ENCODE measurements at regions not wholly inside any gene's neighbourhood (a gene's known extent, or its start where the extent isn't known, plus 50 kb on each side); places are given as distances from the start of the nearest gene placed in this dataset.
"Not testable (repeated sequence)": the region's sequence is repeated elsewhere in the genome, so short reads cannot be mapped to it uniquely, and the experiment has no call there.

GRCh38 chr1:201732351-201732750 lies 96.6 kb upstream of the IPO9 start:
- no peak overlapping the region for H2AFZ ChIP-seq (ENCODE audit: low read depth, low read length, poor library complexity, severe bottlenecking)
- H3K4me3 ChIP-seq (replicated peaks in 1 of 2; ENCODE audit: low read depth in 1 of 2, low read length in 2 of 2), result no peak overlapping the region
- CTCF ChIA-PET, result no interaction called here
- no TSS peak for BruUV-seq (replicated peaks)
- RAD21 ChIA-PET (ENCODE audit: low non-redundant PET in 1 of 2, low total read pairs in 2 of 2, uncharacterized antibody in 2 of 2, unreplicated experiment in 2 of 2), result no interaction called here
- POLR2A ChIA-PET, result interaction anchor here (1.4 kb wide), 1 partner anchor 16 kb away, joined by 4 read pairs; no protein-coding TSS in a partner anchor
- no peak overlapping the region for H3K9ac ChIP-seq (ENCODE audit: low read length)
- no peaks in the 10 kb centered on the region for H3K9me2 ChIP-seq (ENCODE audit: insufficient read depth)
- no peaks in the 10 kb centered on the region for H4K20me1 ChIP-seq (ENCODE audit: insufficient read depth)
- H3K79me2 ChIP-seq (ENCODE audit: insufficient read depth, low read length), result no peaks in the 10 kb centered on the region
- no peak overlapping the region for H3K27ac ChIP-seq (ENCODE audit: low read depth, low read length)
- H3K4me1 ChIP-seq (ENCODE audit: control insufficient read depth in 1 of 2, insufficient read depth in 2 of 2, low read length in 2 of 2), result peaks cover 0 to 17% of the 10 kb centered on the region in 2 experiments; a peak in 1 of 4 replicates
- H3K27me3 ChIP-seq (ENCODE audit: insufficient read depth, low read length), result no peaks in the 10 kb centered on the region
- H3K36me3 ChIP-seq (ENCODE audit: control insufficient read depth in 1 of 2, insufficient read depth in 2 of 2, low read length in 2 of 2), result no peaks in the 10 kb centered on the region
- H3K9me3 ChIP-seq (ENCODE audit: control insufficient read depth in 1 of 2, insufficient read depth in 1 of 2, low read depth in 1 of 2, low read length in 2 of 2), result no peaks in the 10 kb centered on the region
- ATAC-seq (no peak), DNase-seq (ENCODE audit: low read depth, low spot score) (no peak)
- no peak for TF ChIP-seq SP1 (IDR thresholded peaks at IDR 0.05; ENCODE audit: low read depth)
- TF ChIP-seq SIN3A (IDR thresholded peaks at IDR 0.05; ENCODE audit: low read depth), result no peak
- no peak for TF ChIP-seq CBX3 (IDR thresholded peaks at IDR 0.05; ENCODE audit: low read depth)
- TF ChIP-seq ELF1 (IDR thresholded peaks at IDR 0.05; ENCODE audit: borderline replicate concordance, low read depth), result no peak
- TF ChIP-seq, protein P1, sequence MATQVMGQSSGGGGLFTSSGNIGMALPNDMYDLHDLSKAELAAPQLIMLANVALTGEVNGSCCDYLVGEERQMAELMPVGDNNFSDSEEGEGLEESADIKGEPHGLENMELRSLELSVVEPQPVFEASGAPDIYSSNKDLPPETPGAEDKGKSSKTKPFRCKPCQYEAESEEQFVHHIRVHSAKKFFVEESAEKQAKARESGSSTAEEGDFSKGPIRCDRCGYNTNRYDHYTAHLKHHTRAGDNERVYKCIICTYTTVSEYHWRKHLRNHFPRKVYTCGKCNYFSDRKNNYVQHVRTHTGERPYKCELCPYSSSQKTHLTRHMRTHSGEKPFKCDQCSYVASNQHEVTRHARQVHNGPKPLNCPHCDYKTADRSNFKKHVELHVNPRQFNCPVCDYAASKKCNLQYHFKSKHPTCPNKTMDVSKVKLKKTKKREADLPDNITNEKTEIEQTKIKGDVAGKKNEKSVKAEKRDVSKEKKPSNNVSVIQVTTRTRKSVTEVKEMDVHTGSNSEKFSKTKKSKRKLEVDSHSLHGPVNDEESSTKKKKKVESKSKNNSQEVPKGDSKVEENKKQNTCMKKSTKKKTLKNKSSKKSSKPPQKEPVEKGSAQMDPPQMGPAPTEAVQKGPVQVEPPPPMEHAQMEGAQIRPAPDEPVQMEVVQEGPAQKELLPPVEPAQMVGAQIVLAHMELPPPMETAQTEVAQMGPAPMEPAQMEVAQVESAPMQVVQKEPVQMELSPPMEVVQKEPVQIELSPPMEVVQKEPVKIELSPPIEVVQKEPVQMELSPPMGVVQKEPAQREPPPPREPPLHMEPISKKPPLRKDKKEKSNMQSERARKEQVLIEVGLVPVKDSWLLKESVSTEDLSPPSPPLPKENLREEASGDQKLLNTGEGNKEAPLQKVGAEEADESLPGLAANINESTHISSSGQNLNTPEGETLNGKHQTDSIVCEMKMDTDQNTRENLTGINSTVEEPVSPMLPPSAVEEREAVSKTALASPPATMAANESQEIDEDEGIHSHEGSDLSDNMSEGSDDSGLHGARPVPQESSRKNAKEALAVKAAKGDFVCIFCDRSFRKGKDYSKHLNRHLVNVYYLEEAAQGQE (IDR thresholded peaks at IDR 0.05; ENCODE audit: low read depth), result no peak
- no peak for TF ChIP-seq FOSL1 (IDR thresholded peaks at IDR 0.05; ENCODE audit: low read depth)
- no peak for TF ChIP-seq ZNF274 (IDR thresholded peaks at IDR 0.05; ENCODE audit: low read depth, low read length)
- TF ChIP-seq JUND (IDR thresholded peaks at IDR 0.05), result no peak
- TF ChIP-seq ZFX (IDR thresholded peaks at IDR 0.05), result no peak
- no peak for TF ChIP-seq SRF (IDR thresholded peaks at IDR 0.05; ENCODE audit: low read depth)
- TF ChIP-seq EGR1 (IDR thresholded peaks at IDR 0.05; ENCODE audit: low read depth), result no peak
- no peak for TF ChIP-seq RAD21 (IDR thresholded peaks at IDR 0.05; ENCODE audit: low read depth)
- intact Hi-C loops (cut with micrococcal nuclease), result no loop called here
- no peak overlapping the region for H3K4me2 ChIP-seq (ENCODE audit: low read length)

DNA sequence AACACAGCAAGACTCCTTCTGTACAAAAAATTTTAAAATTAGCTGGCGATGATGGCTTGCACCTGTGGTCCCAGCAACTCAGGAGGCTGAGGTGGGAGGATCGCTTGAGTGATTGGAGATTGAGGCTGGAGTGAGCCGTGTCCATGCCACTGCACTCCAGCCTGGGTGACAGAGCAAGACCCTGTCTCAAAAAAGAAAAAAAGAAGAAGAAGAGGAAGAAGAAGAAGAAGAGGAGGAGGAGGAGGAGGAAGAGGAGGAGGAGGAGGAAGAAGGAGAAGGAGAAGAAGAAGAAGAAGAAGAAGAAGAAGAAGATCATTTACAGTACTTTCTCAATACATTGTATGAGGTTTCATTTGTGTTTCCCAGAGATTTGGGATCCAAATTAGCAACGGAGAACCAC lies 94.7 kb upstream of the IPO9 start:
- BruUV-seq (replicated peaks); intact Hi-C loops (cut with micrococcal nuclease); DNase-seq (ENCODE audit: low read depth, low spot score); H3K79me2 ChIP-seq (ENCODE audit: insufficient read depth, low read length); H3K4me2 ChIP-seq (ENCODE audit: low read length); H3K27ac ChIP-seq (ENCODE audit: low read depth, low read length); ATAC-seq; H3K4me3 ChIP-seq (replicated peaks in 1 of 2; ENCODE audit: low read depth in 1 of 2, low read length in 2 of 2); H3K36me3 ChIP-seq (ENCODE audit: control insufficient read depth in 1 of 2, insufficient read depth in 2 of 2, low read length in 2 of 2); H4K20me1 ChIP-seq (ENCODE audit: insufficient read depth); RAD21 ChIA-PET (ENCODE audit: low non-redundant PET in 1 of 2, low total read pairs in 2 of 2, uncharacterized antibody in 2 of 2, unreplicated experiment in 2 of 2); H3K27me3 ChIP-seq (ENCODE audit: insufficient read depth, low read length); POLR2A ChIA-PET; H2AFZ ChIP-seq (ENCODE audit: low read depth, low read length, poor library complexity, severe bottlenecking); H3K9ac ChIP-seq (ENCODE audit: low read length); H3K9me2 ChIP-seq (ENCODE audit: insufficient read depth); H3K9me3 ChIP-seq (ENCODE audit: control insufficient read depth in 1 of 2, insufficient read depth in 1 of 2, low read depth in 1 of 2, low read length in 2 of 2); CTCF ChIA-PET: not testable (repeated sequence)
- H3K4me1 ChIP-seq (ENCODE audit: control insufficient read depth in 1 of 2, insufficient read depth in 2 of 2, low read length in 2 of 2), result peaks cover 9 to 28% of the 10 kb centered on the region in 2 experiments; a peak in 3 of 4 replicates
